Stromal cell of bone marrow (primary cell): ENCODE measurements at regions not wholly inside any gene's neighbourhood (a gene's known extent, or its start where the extent isn't known, plus 50 kb on each side); places are given as distances from the start of the nearest gene placed in this dataset.
"Not testable (repeated sequence)": the region's sequence is repeated elsewhere in the genome, so short reads cannot be mapped to it uniquely, and the experiment has no call there.

Experiments
- DNase-seq: peaks from one replicate; pipeline ENCODE4 v3.0.0-alpha.2; 2012; ENCODE audit warnings: low read depth

DNA sequence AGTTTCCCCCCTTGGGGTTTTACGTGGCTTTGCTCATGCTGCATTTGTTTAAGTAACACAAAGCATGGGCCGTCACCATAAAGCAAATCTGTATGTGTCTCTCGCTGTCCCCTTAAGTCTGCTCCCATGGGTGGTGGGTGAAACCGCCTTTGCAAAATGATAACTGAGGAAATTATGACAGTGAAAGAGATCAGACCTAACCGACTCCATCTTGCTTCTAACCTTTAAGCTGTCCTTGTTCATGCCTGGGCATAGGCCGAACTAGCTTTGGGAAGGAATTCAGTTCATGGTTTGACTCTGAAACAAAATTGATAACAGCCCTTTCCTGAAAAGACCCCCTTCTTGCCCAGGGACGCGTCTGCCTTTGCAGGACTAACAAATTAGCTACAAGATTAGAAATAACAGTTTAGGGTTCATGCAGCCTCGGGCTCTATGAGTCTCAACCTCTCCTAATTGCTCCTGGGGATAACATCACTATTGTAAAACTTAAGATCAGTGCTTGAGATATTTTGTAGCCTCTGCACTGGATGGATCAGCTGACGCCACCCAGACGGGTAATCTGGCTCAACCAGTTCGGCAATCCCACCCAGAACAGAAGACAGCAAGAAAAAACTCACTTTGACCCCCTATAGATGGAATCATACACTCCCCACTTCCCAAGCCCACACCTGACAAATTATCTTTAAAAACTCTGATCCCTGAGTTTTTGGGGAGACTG lies 623.7 kb downstream of the TYW1 start:
- DNase-seq = no peak

DNA sequence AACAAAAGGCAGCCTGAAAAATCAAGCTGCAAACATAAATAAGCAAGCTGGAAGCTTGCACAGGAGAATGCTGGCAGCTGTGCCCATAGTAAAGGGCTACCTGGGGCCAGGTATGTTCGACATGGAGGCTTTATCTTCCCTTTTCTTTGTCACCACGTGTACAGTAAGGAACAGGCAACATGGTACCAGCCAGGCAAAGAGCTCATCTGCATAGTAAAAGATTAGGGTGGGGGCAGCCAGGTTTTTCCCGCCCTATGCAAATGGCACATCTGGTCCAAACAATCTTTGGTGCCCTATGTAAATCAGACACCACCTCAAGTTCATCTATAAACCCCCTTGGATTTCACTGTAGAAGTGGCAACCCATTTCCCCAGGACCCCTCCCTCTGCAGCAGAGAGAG lies 625.1 kb downstream of the TYW1 start:
- no peak for DNase-seq

DNA sequence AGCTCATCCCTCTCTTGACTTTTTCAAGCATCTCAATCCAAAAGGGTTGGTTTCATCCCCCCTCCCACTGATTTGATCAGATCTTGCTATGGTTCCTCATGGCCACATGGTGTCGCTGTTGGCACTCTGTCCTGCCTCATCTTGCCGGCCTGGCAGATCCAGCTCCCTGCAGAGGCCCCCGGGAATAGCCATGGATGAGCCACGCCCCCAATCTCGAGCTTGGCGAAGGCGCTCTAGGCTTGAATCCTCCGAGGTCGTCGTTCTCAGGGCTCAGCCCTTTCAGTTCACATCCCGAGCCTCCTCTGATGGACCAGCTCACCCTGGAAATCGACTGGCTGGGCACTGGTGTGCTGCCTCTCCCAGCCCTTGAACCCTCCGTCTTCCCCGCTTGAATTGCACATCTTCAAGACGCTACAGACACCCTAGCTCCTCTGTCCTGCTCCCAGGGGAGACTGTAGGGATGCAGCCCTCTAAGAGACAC lies 628.7 kb downstream of the TYW1 start:
- DNase-seq = peak; percentile 54

DNA sequence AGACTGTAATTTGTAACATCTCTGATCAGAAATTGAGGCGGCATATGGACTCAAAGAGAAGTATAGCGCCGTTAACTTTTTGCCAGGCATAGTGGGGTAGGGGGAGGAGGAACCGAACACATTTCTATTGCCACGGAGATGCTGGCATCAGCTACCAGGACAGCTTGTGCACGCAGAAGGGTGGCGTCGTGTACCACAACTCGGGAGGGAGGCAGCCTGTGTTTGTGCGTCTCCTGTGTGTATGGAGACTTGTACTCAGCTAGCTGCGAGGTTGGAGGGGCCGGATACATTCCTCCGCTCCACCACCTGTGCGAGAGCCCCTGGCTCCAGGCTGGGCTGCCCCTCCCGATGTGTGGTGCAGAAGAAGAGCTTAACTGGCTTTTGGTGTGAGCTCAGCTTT lies 634.8 kb downstream of the TYW1 start:
- DNase-seq = no peak

DNA sequence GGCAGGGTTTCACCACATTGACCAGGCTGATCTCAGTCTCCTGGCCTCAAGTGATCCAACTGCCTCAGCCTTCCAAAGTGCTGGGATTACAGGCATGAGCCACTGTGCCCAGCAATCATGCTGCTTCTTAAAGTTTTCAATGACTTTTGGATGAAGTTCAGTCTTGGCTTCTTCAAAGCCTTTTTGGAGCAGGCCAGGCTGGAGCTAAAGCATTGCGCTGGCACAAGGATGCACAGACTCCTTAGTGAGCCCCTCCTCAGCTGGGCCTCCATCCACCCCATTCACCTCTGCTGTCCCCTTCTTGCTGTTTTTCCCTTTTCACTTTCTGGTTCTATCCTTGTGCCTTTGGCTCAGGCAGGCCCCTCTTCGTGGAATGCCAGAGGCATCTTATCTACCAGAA lies 638.6 kb downstream of the TYW1 start:
- no peak for DNase-seq

DNA sequence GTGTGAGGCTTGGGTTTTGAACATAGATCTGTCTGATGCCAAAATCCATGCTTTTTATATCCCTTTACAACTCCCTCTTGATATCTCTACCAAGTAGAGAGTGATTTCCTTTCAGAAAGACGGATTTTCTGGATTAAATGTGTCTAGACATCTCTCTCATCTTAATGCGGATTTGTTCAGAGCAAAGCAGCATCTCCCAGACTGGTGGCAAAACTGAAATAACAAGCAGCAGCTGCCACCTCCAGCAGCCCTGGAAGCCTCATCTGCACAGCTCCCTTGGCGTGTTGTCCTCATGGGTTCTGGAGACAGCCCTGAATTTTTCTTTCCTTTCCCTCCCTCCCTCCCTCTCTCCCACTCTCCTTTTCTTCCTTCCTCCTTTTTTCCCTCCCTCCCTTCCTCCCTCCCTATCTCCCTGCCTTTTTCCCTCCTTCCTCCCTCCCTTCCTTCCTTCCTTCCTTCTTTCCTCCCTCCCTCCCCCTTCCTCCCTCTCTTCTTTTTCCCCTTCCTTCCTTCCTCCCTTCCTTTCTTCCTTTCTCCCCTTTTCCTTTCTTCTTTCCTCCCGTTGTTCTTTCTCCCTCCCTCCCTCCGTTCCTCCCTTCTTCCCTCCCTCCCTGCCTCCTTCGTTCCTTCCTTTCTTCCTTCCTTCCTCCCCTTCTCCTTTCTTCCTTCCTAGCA lies 639.9 kb downstream of the TYW1 start:
- no peak for DNase-seq

DNA sequence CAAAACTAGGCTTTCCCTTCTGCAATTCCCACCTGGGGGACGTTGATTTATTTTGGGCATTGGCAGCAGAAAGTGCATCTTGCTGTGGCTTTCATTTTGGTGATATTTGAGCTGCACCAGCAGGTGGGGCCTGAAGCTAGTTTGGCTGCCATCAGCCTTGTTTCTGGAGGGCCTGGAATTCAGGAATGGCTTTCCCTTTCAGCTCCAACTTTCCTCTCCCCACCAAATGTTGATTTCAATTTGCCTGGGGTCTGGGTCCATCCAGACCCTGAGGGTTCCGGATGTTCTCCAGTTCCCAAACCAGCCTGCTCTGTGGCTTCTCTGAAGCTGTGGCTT lies 640.4 kb downstream of the TYW1 start:
- no peak for DNase-seq

DNA sequence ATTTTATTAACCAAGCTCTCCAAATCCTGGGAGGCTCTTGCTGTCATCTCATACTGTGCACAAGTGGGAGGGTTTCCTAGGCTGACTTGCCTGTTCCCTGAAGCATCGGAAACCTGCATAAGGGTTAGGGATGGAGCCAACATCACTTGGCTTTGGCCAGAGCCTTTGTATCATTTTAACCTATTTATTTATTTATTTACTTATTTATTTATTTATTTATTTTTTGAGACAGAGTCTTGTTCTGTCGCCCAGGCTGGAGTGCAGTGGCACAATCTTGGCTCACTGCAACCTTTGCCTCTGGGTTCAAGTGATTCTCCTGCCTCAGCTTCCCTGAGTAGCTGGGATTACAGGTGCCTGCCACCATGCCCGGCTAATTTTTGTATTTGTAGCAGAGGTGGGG lies 645.9 kb downstream of the TYW1 start:
- DNase-seq = not testable (repeated sequence)

DNA sequence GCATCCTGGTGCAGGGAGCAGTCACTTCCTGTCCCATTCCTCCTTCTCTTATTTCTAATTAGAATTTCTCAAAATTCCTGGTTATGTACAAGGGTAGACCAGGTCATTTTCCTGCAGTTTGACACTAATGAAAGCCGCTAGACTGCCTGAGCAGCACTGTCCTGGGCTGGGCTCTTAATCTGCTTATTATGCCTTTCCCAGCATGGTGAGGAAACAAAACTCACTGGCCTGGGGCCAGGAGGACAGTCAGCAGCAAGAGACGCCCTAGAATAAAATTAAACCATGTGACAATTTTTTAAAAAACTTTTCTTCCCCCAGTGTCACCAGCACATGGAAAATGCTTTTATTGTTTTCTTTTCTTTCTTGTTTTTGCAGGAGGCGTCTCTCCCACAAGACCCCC lies 647.5 kb downstream of the TYW1 start:
- DNase-seq = no peak

DNA sequence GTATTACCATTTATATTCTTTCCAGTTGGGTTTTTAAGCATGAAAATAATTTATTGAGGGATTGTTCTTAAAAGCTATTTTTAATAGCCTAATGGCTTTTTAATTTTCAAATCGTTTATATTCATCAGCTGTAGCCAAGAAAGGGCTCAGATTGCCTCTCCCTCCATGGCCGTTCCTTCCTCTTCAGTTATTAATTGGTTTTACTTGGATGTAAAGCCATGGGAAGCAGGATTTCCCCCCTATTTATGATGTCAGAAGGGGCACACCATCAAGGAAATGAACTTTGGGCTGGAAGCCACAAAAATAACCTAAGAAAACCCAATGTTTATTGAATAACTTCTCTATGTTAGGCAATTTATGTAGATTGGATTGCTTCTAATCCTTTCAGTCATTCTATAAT lies 656.3 kb downstream of the TYW1 start:
- no peak for DNase-seq

DNA sequence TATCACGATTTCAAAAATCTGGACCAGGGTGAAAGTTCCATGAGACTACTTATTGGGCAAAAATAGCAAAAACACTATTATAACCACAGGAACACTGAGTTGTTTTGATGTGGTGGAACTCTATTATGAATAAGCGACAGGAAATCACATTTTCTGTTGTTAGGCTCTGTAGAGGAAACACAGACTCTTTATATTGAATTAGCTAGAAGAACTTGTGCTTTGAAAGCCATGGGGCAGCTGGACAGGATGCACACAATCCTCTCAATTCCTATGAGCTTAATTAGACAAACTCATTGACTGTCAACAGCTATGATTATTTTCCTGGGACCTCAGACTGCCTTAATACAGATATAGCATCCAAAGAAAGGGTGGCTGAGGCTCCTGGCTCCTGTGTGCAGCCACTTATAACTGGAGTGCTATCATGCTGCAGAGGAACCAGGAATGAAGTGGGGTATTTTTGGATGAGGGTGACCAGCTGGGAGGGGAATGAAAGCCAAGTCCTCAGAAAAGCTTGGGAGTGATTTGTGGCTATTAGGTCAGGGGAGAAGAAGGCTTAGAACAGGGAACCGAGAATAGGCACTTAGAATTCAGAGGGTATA lies 657.3 kb downstream of the TYW1 start:
- DNase-seq = no peak

DNA sequence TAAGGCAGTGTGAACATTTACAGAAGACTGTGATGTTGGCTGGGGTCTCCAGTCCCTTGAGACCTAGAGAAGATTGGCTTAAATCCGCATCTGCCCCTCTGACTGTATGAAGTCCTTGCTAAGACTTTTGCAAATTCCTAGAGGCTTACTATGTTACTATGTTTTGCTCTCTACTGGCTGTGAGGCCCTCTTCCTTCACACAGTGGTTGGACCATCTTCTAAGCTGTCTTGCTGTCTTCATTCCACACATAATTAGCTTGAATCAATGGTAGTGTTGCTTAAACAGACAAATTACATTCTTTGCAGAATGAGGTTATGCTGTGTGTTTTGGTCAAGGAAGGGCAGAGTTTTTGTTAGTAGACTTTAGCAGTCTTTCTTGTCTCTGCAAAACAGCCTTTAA lies 658.0 kb downstream of the TYW1 start:
- no peak for DNase-seq

DNA sequence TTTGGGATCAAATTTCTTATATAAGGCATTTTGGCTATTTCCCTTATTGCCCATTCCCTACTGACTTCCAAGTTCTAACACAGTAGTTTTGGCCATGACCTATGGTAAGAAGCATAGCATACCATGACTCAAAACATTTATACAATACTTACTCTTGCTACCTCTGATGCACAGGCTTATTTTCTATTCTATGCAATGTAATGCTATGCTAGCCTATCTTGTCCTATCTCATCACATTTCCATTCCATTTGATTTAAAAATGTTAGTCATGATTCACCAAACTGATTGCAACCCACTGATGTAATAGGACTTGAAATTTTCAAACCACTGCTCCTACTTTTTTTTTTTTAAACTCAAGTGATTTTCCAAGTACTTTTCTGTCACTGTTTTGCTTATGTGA lies 658.5 kb downstream of the TYW1 start:
- DNase-seq = no peak

DNA sequence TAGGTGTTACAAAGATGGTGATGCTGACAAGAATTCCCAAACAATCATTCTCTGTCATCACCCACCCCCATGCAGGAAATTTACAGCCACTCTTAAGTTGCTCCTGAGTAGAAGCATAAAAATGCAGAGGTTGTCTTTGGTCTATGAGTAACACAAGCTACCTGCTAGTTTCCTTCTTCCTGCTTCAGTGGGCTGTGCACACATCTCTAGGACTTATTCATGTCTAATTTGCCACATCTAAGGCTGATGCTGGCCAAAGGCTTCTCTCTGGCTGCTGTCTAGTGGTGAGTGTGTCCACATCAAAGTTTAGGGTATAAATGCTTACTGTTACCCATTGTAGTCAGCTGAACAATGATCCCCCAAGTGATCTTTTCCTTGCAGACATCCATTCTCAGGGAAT lies 662.5 kb downstream of the TYW1 start:
- no peak for DNase-seq

DNA sequence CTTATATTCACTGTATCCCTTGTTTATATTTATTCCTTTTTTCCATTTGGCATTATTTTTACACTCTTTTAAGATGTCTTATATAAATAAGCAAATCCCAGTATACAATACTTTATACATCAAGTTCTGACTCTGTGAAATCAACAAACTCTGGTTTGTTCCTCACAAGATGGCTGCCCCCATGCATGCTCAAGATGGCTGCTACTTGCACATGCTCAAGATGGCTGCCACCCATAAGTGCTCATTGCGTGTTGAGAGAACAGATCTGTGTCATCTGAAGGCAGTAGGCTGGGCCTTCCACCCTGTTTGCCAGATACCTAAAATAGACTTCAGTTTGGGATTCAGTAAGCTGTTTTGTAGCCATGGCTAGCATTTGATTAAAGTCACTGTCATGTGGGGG lies 666.2 kb downstream of the TYW1 start:
- DNase-seq = no peak

DNA sequence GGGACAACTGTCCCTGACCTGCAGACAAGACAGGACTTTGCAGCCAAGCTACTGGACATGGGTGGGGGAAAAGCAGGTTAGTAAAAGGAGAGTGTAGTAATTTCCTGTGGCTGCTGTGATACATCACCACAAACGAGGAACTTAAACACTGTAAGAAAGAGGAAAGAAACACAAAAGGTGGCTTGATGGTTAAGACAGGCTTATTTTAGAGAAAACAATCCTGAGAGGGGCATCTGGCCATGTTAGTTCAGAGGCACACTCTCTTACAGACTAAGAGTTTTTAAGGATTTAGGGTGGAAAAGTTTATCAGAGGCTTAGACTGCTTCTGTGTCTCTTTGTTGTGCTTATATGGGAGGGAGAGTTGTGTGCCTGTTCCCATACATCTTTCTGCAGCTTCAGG lies 667.0 kb downstream of the TYW1 start:
- DNase-seq = no peak

DNA sequence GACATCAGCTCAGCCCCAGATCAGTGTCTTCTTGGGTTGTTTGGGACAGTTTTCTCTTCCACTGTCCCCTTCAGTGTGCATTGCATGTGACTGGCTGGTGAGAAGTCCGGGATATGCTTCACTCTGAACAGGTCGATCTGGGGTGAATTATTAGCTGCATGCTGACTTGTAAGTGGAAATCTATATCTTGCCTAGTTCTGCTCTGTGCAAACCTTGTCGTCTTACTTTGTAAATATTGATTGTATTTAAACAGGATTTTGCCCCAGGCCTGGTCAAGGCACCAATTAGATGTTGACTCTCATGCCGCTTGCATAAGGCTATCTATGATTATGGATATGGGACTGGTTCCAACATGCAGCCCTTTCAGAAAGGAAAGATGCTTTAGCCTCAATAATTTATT lies 669.7 kb downstream of the TYW1 start:
- DNase-seq = not testable (repeated sequence)

DNA sequence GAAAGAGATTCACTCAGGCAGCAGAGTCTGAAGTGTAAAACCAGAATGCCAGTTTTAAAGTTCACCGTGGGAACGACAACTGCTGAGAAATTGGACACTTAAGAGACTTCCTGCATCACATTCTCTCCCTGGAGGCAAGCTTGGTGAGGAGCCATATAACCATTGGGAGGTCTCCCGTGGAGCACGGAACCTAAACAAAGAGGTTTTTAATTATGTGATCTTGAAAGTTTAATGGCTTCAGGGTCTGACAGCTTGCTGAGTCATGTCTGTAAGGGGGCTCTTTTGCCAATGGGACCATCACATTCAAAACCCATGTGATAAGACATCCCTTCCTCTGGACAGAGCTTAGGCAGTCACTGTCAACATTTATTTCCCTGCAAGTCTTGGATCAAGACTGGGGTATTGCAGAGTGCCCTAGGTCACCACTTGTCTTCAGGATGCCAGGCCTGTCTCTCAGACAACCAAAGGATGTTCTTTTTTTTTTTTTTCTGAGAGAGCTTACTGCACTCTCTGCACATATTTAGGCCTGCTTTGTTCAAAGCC lies 674.4 kb downstream of the TYW1 start:
- DNase-seq = no peak

DNA sequence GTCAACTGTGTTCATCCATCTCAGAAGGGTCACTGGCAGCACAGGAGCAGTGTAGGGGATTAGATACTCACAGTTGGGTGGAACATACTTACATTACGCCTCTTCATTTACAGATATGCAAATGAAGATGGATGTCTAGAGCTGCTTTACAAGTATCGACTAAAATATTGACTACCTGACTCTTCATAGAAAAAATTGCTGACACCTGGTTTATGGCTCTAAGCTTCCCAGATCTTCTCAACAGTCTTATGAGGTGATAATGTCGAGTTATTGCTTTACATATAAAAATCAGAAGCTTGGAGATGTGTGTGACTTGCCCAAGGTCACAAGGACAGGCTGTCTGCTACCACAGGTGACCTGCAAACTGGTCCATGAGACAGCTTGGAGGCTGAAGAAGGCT lies 677.2 kb downstream of the TYW1 start:
- no peak for DNase-seq

DNA sequence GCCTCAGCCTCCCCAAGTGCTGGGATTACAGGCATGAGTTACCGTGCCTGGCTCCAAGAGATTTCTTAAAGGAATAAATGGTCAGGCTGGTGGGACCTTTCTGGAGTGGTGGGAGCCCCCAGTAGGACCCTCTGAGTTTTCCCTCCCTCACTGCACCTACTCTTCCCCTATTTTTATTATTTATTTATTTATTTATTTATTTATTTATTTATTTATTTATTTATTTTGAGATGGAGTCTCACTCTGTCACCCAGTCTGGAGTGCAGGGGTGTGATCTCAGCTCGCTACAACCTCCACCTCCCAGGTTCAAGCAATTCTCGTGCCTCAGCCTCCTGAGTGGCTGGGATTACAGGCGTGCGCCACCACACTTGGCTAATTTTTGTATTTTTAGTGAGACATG lies 678.2 kb downstream of the TYW1 start:
- not testable (repeated sequence) for DNase-seq

DNA sequence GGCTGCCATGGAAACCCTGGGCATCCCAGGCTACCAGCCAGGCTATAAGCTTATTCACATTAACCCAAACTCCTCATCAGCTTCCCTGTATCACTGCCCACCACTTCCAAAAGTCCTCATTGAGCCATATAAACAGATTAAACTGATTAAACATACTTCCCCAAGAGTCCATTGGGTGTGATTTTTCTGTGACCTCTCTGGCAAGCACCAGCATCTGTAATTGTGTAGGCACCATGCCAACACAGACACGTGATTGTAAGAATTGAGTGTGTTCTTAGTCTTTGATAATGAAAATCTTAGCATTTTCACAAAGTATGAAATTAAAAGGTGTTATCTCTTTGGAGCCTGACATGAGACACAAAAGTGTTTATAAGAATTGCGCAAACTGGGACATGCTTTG lies 679.3 kb downstream of the TYW1 start:
- DNase-seq = no peak

DNA sequence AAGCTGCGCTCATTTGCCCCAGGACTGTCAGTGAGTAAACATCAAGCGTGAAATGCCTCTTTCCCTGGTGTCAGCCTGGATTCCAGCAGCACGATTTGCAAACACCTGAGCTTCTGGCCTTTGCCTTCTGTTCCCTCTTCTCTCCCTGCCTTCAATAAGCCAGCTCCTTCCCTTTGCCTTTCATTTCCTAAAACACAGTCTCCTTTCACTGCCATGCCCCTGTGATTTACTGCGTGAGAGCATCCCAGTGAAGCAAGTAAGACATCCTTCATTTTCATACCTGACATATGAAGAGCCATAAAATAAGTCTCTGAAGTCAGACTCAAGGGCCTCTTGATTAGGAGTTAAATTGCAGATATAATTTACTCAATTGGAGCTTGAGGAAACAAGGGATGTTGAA lies 681.8 kb downstream of the TYW1 start:
- DNase-seq = no peak

DNA sequence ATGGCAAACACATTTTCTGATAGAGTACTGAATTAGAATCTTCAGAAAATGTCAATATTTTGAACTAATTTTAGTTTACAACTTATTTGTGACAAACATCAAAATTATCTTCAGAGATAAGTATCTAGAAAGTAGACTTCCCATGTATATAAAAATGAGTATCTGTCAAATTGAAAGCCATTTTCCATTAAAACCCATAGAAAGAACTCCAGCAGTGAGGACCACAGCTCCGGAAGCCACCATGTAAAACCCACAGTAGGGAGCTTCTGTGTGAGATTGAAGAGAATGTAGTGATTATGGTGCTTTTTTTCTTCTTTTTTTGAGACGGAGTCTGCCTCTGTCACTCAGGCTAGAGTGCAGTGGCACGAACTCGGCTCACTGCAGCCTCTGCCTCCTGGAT lies 687.0 kb downstream of the TYW1 start:
- no peak for DNase-seq
